ENCODE measurements at regions not wholly inside any gene's neighbourhood (a gene's known extent, or its start where the extent isn't known, plus 50 kb on each side); places are given as distances from the start of the nearest gene placed in this dataset.

DNA sequence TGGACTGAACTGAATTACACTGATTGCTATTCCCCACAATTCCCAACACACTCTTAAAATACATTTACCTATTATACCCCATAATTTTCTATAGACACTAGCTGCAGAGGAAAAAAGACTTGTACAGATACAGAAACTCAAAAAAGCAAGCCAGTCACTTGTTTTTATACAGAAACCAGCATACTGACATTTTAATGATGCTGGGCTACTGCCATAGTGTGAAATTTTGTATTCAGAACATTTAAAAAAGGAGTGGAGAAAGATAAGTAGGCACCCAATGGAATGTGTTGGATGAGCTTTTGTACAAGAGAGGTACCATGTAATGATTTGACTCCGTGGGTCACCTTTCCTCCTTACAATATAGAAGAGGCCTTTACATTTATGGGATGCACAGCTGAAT lies 740.1 kb downstream of the PLCL1 start:
- TF ChIP-seq CTCF (IDR thresholded peaks at IDR 0.05) (no peak), POLR2A (IDR thresholded peaks at IDR 0.05) (no peak)
